ENCODE measurements at regions not wholly inside any gene's neighbourhood (a gene's known extent, or its start where the extent isn't known, plus 50 kb on each side); places are given as distances from the start of the nearest gene placed in this dataset.

GRCh38 chr5:56722317-56722716 is 93.0 kb upstream of the MAP3K1 start:
- intact Hi-C loops (cut with micrococcal nuclease; ENCODE audit: unreplicated experiment) = no loop called here
- BruUV-seq (replicated peaks) = no TSS peak
- Histone ChIP-seq H3K4me1 (ENCODE audit: insufficient read depth, low read length, poor library complexity, severe bottlenecking) (no peaks in the 10 kb centered on the region), H3K9me3 (ENCODE audit: low read depth, low read length, poor library complexity, severe bottlenecking) (no peaks in the 10 kb centered on the region), H3K4me3 (ENCODE audit: low read depth, low read length, poor library complexity, severe bottlenecking) (no peak overlapping the region), H3K27me3 (replicated peaks; ENCODE audit: insufficient read depth, low read depth, low read length, poor library complexity) (peaks cover 4% of the 10 kb centered on the region), H3K27ac (ENCODE audit: low read depth, low read length, poor library complexity, severe bottlenecking) (no peak overlapping the region), H3K36me3 (ENCODE audit: insufficient read depth, low read length, poor library complexity, severe bottlenecking) (no peaks in the 10 kb centered on the region)
- DNase-seq (ENCODE audit: low spot score) = no peak
- ChIA-PET CTCF (no interaction called here), POLR2A (ENCODE audit: low non-redundant PET) (no interaction called here)
- TF ChIP-seq CTCF (conservative IDR thresholded peaks at IDR 0.05; ENCODE audit: low read depth, low read length) = no peak
- TF ChIP-seq EZH2 (IDR thresholded peaks at IDR 0.05; ENCODE audit: borderline replicate concordance, low read depth, low read length, poor library complexity, severe bottlenecking) = no peak

GRCh38 chr5:56717253-56717987 is 97.9 kb upstream of the MAP3K1 start:
- TF ChIP-seq EZH2 (IDR thresholded peaks at IDR 0.05; ENCODE audit: borderline replicate concordance, low read depth, low read length, poor library complexity, severe bottlenecking) (no peak), CTCF (conservative IDR thresholded peaks at IDR 0.05; ENCODE audit: low read depth, low read length) (no peak)
- Histone ChIP-seq H3K4me1 (ENCODE audit: insufficient read depth, low read length, poor library complexity, severe bottlenecking) (no peaks in the 10 kb centered on the region), H3K27ac (ENCODE audit: low read depth, low read length, poor library complexity, severe bottlenecking) (no peak overlapping the region), H3K36me3 (ENCODE audit: insufficient read depth, low read length, poor library complexity, severe bottlenecking) (no peaks in the 10 kb centered on the region), H3K27me3 (replicated peaks; ENCODE audit: insufficient read depth, low read depth, low read length, poor library complexity) (peaks cover 4% of the 10 kb centered on the region), H3K4me3 (ENCODE audit: low read depth, low read length, poor library complexity, severe bottlenecking) (no peak overlapping the region), H3K9me3 (ENCODE audit: low read depth, low read length, poor library complexity, severe bottlenecking) (no peaks in the 10 kb centered on the region)
- intact Hi-C loops (cut with micrococcal nuclease; ENCODE audit: unreplicated experiment) = no loop called here
- BruUV-seq (replicated peaks) = no TSS peak
- POLR2A ChIA-PET (ENCODE audit: low non-redundant PET) = no interaction called here
- CTCF ChIA-PET = interaction anchor here (0.6 kb wide), 1 partner anchor 781 kb away, joined by 15 read pairs; no protein-coding TSS in a partner anchor
- no peak for DNase-seq (ENCODE audit: low spot score)

- Histone ChIP-seq H3K9me3 (ENCODE audit: low read depth, low read length, poor library complexity, severe bottlenecking) (no peaks in the 10 kb centered on the region), H3K27ac (ENCODE audit: low read depth, low read length, poor library complexity, severe bottlenecking) (no peak overlapping the region), H3K4me1 (ENCODE audit: insufficient read depth, low read length, poor library complexity, severe bottlenecking) (no peaks in the 10 kb centered on the region), H3K36me3 (ENCODE audit: insufficient read depth, low read length, poor library complexity, severe bottlenecking) (no peaks in the 10 kb centered on the region), H3K4me3 (ENCODE audit: low read depth, low read length, poor library complexity, severe bottlenecking) (no peak overlapping the region), H3K27me3 (replicated peaks; ENCODE audit: insufficient read depth, low read depth, low read length, poor library complexity) (peaks cover 4% of the 10 kb centered on the region)
- TF ChIP-seq EZH2 (IDR thresholded peaks at IDR 0.05; ENCODE audit: borderline replicate concordance, low read depth, low read length, poor library complexity, severe bottlenecking) = no peak
- no peak for TF ChIP-seq CTCF (conservative IDR thresholded peaks at IDR 0.05; ENCODE audit: low read depth, low read length)
- ChIA-PET CTCF (no interaction called here), POLR2A (ENCODE audit: low non-redundant PET) (no interaction called here)
- no peak for DNase-seq (ENCODE audit: low spot score)
- intact Hi-C loops (cut with micrococcal nuclease; ENCODE audit: unreplicated experiment) = no loop called here
- BruUV-seq (replicated peaks) = no TSS peak
These were observed 99.4 kb upstream of the MAP3K1 start for GRCh38 chr5:56715986-56716385.
